Natural killer cell (primary cell): ENCODE measurements at regions not wholly inside any gene's neighbourhood (a gene's known extent, or its start where the extent isn't known, plus 50 kb on each side); places are given as distances from the start of the nearest gene placed in this dataset.

ENCODE experiments used
- ATAC-seq, 3 donors: fragments of 150-1000 bp in 2 of 3; fragments of 200-7000 bp in 1 of 3; cut with Tn5 transposase; 1 replicate in 1 of 3; 2 replicates in 2 of 3; pipeline ENCODE4 v1.10.0; 2021; ENCODE audit warnings: mild to moderate bottlenecking in 2 of 3, moderate library complexity in 2 of 3
- DNase-seq, 2 donors: peaks; one replicate each; pipeline versions ENCODE4 v3.0.0 to v3.0.0-alpha.2; 2013 to 2021; ENCODE audit warnings: mixed read lengths in 1 of 2
- H3K27ac ChIP-seq: one replicate; pipeline ENCODE4 v1.5.1; 2013; ENCODE audit warnings: mild to moderate bottlenecking, low read length
- H3K27me3 ChIP-seq: one replicate; pipeline ENCODE4 v1.6.1; 2013; ENCODE audit warnings: low read length; ENCODE audit not compliant: control insufficient read depth, insufficient read depth
- H3K36me3 ChIP-seq: one replicate; pipeline ENCODE4 v1.6.1; 2013; ENCODE audit warnings: low read length; ENCODE audit not compliant: control insufficient read depth, insufficient read depth
- H3K4me1 ChIP-seq: one replicate; pipeline ENCODE4 v1.6.1; 2013; ENCODE audit warnings: low read length; ENCODE audit not compliant: control insufficient read depth, insufficient read depth
- H3K4me3 ChIP-seq: one replicate; pipeline ENCODE4 v1.5.1; 2013; ENCODE audit warnings: low read length
- H3K9me3 ChIP-seq: one replicate; pipeline ENCODE4 v1.6.1; 2013; ENCODE audit warnings: low read length; ENCODE audit not compliant: control insufficient read depth, insufficient read depth
- H3K27ac Mint-ChIP-seq, 2 donors: one replicate each; pipeline ENCODE4 v1.8.0; 2022; ENCODE audit warnings: mild to moderate bottlenecking in 2 of 2, mixed read lengths in 2 of 2, moderate library complexity in 1 of 2
- H3K27me3 Mint-ChIP-seq, 2 donors: one replicate each; pipeline ENCODE4 v1.8.0; 2022; ENCODE audit warnings: low read depth in 2 of 2, mixed read lengths in 2 of 2
- H3K36me3 Mint-ChIP-seq: one replicate; pipeline ENCODE4 v1.8.0; 2022; ENCODE audit warnings: mixed read lengths
- H3K4me1 Mint-ChIP-seq, 2 donors: one replicate each; pipeline ENCODE4 v1.8.0; 2022; ENCODE audit warnings: mixed read lengths in 2 of 2
- H3K4me3 Mint-ChIP-seq: one replicate; pipeline ENCODE4 v1.8.0; 2022; ENCODE audit warnings: mild to moderate bottlenecking, moderate library complexity, mixed read lengths
- H3K9me3 Mint-ChIP-seq, 2 donors: one replicate each; pipeline ENCODE4 v1.8.0; 2022; ENCODE audit warnings: mixed read lengths in 2 of 2
- CTCF ChIP-seq: fragments of 200-600 bp; IDR thresholded peaks from one replicate; pipeline ENCODE4 v1.8.0; 2022; ENCODE audit warnings: antibody characterized with exemption
- WGBS: methylation state at CpG from one replicate; pipeline ENCODE4 v1.1.7; 2013; ENCODE audit warnings: missing lambda C conversion rate; ENCODE audit not compliant: insufficient coverage; 5-methylcytosine and 5-hydroxymethylcytosine counted together
- intact Hi-C: fragments of 100-400 bp; cut with micrococcal nuclease; formaldehyde crosslinking; loops from one replicate; pipeline ENCODE4 v1.14.2; 2022

GRCh38 chr6:167400482-167401138 lies 75.7 kb downstream of the TTLL2 start:
- intact Hi-C loops: no loop called here
- no peaks in the 10 kb centered on the region for H3K36me3 ChIP-seq
- no peaks in the 10 kb centered on the region for H3K27me3 ChIP-seq
- no peak for TF ChIP-seq CTCF
- Mint-ChIP-seq H3K27ac (no peak overlapping the region), H3K9me3 (no peaks in the 10 kb centered on the region), H3K4me3 (no peak overlapping the region), H3K4me1 (no peaks in the 10 kb centered on the region), H3K27me3 (peaks cover under 1 to 8% of the 10 kb centered on the region in 2 donors), H3K36me3 (no peaks in the 10 kb centered on the region)
- 88% methylated on average over 18 of the region's 18 CpGs for WGBS
- ATAC-seq (no peak), DNase-seq (no peak)
- H3K4me3 ChIP-seq: no peak overlapping the region
- H3K9me3 ChIP-seq: no peaks in the 10 kb centered on the region
- no peaks in the 10 kb centered on the region for H3K4me1 ChIP-seq
- no peak overlapping the region for H3K27ac ChIP-seq

- intact Hi-C loops: no loop called here
- H3K4me3 Mint-ChIP-seq: no peak overlapping the region
- peaks cover 4 to 11% of the 10 kb centered on the region in 2 donors for H3K27me3 Mint-ChIP-seq
- ATAC-seq: no peak
- DNase-seq: no peak
- Histone ChIP-seq H3K27me3 (no peaks in the 10 kb centered on the region), H3K27ac (no peak overlapping the region), H3K9me3 (no peaks in the 10 kb centered on the region), H3K36me3 (no peaks in the 10 kb centered on the region), H3K4me3 (no peak overlapping the region), H3K4me1 (no peaks in the 10 kb centered on the region)
- no peaks in the 10 kb centered on the region for H3K36me3 Mint-ChIP-seq
- no peak overlapping the region for H3K27ac Mint-ChIP-seq
- no peak for TF ChIP-seq CTCF
- WGBS: 48% methylated on average over 20 of the region's 20 CpGs
- H3K9me3 Mint-ChIP-seq: no peaks in the 10 kb centered on the region
- no peaks in the 10 kb centered on the region for H3K4me1 Mint-ChIP-seq
Measured at GRCh38 chr6:167401525-167402194, 76.8 kb downstream of the TTLL2 start.

GRCh38 chr6:167402195-167402686 lies 77.4 kb downstream of the TTLL2 start:
- Mint-ChIP-seq H3K9me3 (no peaks in the 10 kb centered on the region), H3K27me3 (peaks cover 4 to 11% of the 10 kb centered on the region in 2 donors), H3K27ac (no peak overlapping the region), H3K4me3 (no peak overlapping the region), H3K4me1 (no peaks in the 10 kb centered on the region), H3K36me3 (no peaks in the 10 kb centered on the region)
- no peak for TF ChIP-seq CTCF
- DNase-seq (no peak), ATAC-seq (no peak)
- 86% methylated on average over 10 of the region's 16 CpGs for WGBS
- no peaks in the 10 kb centered on the region for H3K27me3 ChIP-seq
- H3K4me1 ChIP-seq: no peaks in the 10 kb centered on the region
- H3K36me3 ChIP-seq: no peaks in the 10 kb centered on the region
- H3K27ac ChIP-seq: no peak overlapping the region
- no peak overlapping the region for H3K4me3 ChIP-seq
- intact Hi-C loops: no loop called here
- H3K9me3 ChIP-seq: no peaks in the 10 kb centered on the region
